HG03439 (cell line): ENCODE measurements at regions not wholly inside any gene's neighbourhood (a gene's known extent, or its start where the extent isn't known, plus 50 kb on each side); places are given as distances from the start of the nearest gene placed in this dataset.
"Not testable (repeated sequence)": the region's sequence is repeated elsewhere in the genome, so short reads cannot be mapped to it uniquely, and the experiment has no call there.

ENCODE experiments used
- ATAC-seq: cut with Tn5 transposase; IDR thresholded peaks from one replicate; pipeline ENCODE4 v1.9.1; 2021; ENCODE audit warnings: mild to moderate bottlenecking, moderate library complexity; ENCODE audit not compliant: unreplicated experiment

- no peak for ATAC-seq
These were observed 117.0 kb upstream of the SYT6 start for GRCh38 chr1:114270718-114271117.

- ATAC-seq = no peak
These were observed 116.6 kb upstream of the SYT6 start for GRCh38 chr1:114270282-114270681.

DNA sequence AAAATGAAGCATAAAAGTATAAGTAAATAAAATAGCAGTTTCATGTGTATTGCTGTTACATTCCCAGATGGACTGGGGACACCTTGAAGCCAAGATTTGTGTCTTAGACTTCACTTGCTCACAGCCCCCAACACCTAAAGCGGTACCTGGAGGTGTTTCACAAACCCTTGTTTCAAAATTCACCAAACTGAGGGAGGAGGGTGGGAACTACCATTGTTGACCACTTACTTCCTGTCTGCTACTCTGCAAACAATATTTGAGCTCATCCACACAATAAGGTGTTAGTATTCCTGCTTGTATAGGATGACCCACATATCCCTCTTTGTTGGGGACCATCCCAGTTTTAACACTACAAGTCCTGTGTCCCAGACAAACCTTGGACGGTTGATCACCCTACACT is 115.9 kb upstream of the SYT6 start:
- ATAC-seq = no peak

DNA sequence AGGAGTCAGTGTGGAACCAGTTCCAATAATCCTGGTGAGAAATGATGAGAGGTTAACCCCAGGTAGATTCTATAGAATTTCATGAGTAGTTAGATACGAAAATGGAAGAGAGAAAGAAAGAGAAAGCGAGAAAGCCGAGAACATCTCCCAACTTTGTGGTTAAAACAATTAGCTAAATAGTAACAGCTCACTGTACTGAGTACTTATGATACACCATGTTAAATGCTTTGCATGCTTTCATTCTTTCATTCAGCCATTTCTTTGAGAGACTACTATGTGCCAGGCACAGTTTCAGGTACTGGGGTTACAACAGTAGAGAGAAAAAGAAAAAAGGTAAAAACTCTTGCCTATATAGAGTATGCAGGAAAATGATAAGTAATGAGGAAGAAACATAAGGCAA is 109.7 kb upstream of the SYT6 start:
- ATAC-seq = peak; percentile 76

GRCh38 chr1:114262337-114262736 is 108.7 kb upstream of the SYT6 start:
- ATAC-seq = no peak

DNA sequence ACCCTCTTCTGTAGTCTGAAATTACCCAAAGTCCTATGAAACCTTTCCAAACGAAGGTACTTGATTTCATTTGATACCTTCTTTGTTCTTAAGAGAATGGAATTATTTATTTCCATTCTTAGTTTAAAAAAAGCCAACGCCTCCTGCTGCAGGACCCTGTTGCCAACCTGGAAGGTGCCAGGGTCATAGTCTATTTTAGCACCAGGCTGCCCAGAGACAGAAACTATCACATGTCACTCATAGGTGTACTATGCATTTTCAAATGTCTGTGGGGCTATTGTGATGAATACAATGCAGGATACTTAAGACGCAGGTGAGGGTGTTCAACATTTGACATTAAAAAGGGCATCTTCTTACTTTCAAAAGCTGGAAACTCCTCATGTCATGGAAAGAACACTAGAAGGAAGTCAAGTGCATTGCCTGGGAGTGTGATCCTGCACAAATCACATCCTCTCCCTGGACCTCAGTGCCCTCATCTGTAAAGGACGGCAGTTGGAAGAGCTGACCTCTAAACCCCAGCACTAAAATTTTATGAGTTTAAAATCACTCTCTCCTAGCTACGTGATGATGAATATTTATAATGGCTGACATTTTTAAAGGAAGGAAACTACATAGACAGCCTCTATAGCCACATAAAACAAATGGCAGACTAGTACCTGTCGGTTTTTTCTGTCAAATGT is 107.3 kb upstream of the SYT6 start:
- no peak for ATAC-seq

GRCh38 chr1:114259511-114260160 is 106.0 kb upstream of the SYT6 start:
- ATAC-seq = no peak

DNA sequence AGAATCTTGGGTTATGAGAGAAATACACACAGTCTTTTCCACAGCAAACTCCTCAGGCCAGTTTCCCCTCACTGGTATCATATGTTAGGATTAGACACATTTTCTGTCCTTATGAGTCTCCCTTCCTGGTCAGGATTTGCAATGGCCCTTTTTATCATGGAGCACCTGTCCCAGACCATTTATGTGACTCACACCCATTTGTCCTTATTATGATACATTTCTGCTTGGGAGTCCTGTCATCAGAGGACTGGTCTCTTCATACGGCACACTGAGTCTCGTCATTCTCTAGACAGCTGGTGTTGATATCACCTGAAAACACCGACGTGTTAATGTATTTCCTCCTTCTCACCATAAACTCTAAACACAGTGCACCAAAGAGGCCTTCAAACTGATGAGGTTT is 105.0 kb upstream of the SYT6 start:
- ATAC-seq = no peak

DNA sequence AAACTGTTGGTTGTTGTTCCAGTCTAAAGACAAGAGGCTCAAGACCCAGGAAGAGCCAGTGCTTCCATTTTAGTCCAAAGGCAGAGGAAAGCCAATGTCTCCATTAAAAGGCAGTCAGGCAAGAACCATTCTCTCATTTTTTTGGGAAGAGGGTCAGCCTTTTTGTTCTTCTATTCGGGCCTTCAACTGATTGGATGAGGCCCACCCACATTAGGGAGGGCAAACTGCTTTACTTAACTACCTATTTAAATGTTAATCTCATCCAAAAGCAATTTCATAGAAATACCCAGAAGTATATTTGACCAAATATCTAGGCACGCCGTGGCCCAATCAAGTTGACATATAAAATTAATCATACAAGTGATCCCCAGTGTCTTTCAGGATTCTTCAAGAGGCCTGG is 104.4 kb upstream of the SYT6 start:
- no peak for ATAC-seq

DNA sequence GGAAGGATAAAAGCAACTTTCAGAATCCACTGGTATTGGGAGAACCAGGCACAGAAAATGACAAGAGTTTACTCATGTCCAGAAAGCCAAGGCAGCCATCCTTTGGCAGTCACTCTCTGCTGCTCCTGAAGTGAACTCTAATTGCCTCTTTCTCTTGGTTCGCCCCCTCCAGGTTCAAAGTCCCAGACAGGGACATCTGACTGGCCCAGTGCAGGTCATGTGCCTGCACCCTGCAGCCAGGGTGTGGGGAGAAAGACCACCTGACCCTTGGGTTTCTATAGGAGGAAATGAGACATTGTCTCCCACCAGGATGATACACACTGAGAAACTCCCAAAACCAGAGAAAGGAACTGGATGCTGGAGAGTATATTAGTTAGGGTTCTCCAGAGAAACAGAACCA is 103.9 kb upstream of the SYT6 start:
- no peak for ATAC-seq

- ATAC-seq = no peak
These were observed 100.2 kb upstream of the SYT6 start for GRCh38 chr1:114253900-114254299.

- no peak for ATAC-seq
These were observed 97.9 kb upstream of the SYT6 start for GRCh38 chr1:114251573-114251939.

- ATAC-seq = no peak
These were observed 97.3 kb upstream of the SYT6 start for GRCh38 chr1:114250683-114251572.

DNA sequence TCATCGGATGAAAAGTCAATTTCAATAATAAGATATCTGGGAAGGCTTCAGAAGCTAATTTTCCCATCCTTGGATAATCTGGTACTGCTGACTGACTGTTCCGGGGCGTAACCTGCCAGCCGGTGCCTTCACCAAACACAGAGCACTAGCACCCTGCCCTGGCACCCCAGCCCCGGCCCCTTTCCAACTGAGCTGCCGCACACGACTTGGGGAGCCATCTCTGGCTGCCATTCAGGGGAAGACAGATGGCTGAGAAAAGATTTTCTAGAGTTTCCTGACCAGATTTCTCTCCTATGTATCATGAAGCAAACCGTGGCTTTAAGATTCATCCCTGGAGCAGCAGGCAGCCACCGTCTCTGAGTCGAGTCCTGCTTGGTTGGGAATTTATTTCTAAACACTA is 96.0 kb upstream of the SYT6 start:
- no peak for ATAC-seq

GRCh38 chr1:114248162-114248561 is 94.5 kb upstream of the SYT6 start:
- no peak for ATAC-seq

- ATAC-seq = not testable (repeated sequence)
These were observed 89.0 kb upstream of the SYT6 start for GRCh38 chr1:114242531-114243210.

- ATAC-seq = no peak
These were observed 84.4 kb upstream of the SYT6 start for GRCh38 chr1:114238053-114238452.

GRCh38 chr1:114236517-114236916 is 82.8 kb upstream of the SYT6 start:
- ATAC-seq = no peak

GRCh38 chr1:114235960-114236359 is 82.3 kb upstream of the SYT6 start:
- no peak for ATAC-seq

DNA sequence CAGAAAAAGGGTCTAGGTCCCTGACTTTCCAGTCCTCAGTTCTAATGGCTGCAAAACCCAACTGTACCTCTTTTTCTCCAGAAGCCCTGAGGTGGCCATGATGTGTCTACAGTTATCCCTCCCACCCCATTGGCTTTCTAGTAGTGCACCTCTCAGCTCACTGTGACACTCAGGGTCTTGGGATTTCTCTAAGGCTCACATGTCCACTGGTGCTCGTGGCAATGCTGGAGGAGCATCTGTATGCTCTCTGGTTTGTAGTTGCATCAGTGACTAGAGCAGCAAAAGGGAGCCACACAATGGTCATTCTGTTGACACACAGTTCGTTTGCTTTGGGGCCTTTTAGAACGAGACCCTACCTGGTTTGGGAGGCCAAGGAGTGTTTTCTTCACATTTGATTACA is 81.6 kb upstream of the SYT6 start:
- ATAC-seq = no peak

DNA sequence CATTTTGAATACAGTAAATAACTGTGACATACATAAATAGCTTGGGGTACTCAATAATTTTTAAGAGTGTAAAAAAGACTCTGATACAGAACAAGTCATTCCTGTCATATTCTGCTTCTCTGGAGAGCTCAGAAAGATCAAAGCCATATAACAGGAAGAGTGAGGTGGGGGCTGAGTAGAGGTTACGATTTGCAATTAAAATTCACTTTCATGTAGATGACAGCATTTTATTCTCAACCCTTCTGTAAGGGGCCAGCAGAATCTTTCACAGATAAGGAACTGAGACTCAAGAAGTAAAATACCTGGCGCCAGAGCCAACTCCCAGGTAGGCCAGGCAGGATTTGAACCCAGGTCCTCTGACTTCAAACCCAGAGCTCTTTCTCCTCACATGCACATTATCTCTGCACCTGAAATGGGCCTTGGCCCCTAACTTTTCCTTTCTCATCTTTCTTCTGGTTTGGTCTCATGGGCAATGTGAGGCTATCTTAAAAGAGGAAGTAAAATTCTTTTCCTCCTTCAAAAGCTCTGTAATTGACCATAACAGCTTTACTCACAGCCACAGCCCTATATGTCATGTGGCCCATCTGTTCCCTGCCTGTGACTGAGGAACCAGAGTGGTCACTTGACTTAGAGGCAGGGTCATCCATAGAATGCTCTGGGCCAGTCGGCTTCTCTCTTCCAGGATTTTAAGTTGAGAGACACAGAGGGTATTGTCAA is 80.9 kb upstream of the SYT6 start:
- no peak for ATAC-seq
